ENCODE measurements at regions not wholly inside any gene's neighbourhood (a gene's known extent, or its start where the extent isn't known, plus 50 kb on each side); places are given as distances from the start of the nearest gene placed in this dataset.

GRCh38 chr12:118908811-118909210 lies 72.5 kb upstream of the SRRM4 start:
- no peak for ATAC-seq
- TF ChIP-seq, protein P1, sequence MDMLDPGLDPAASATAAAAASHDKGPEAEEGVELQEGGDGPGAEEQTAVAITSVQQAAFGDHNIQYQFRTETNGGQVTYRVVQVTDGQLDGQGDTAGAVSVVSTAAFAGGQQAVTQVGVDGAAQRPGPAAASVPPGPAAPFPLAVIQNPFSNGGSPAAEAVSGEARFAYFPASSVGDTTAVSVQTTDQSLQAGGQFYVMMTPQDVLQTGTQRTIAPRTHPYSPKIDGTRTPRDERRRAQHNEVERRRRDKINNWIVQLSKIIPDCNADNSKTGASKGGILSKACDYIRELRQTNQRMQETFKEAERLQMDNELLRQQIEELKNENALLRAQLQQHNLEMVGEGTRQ (IDR thresholded peaks at IDR 0.05; ENCODE audit: low read depth, low read length): no peak
- TF ChIP-seq, protein P1 (CRISPR knock-in tag; IDR thresholded peaks at IDR 0.05; ENCODE audit: borderline replicate concordance): no peak
- TF ChIP-seq REXO4 (CRISPR knock-in tag; IDR thresholded peaks at IDR 0.05; ENCODE audit: borderline replicate concordance): no peak
- no peak for TF ChIP-seq SIX4 (CRISPR knock-in tag; IDR thresholded peaks at IDR 0.05)
- no peak for TF ChIP-seq MYC (CRISPR knock-in tag; IDR thresholded peaks at IDR 0.05; ENCODE audit: borderline replicate concordance)
- no peak for TF ChIP-seq FOSL1 (CRISPR knock-in tag; IDR thresholded peaks at IDR 0.05; ENCODE audit: borderline replicate concordance)
- no peak for TF ChIP-seq RCOR2 (CRISPR knock-in tag; IDR thresholded peaks at IDR 0.05)
- TF ChIP-seq NFE2L1 (CRISPR knock-in tag; IDR thresholded peaks at IDR 0.05; ENCODE audit: borderline replicate concordance): no peak
- TF ChIP-seq ZNF441 (CRISPR knock-in tag; IDR thresholded peaks at IDR 0.05; ENCODE audit: borderline replicate concordance): no peak
- no peak for TF ChIP-seq KLF13 (CRISPR knock-in tag; IDR thresholded peaks at IDR 0.05)
- TF ChIP-seq ZNF136 (CRISPR knock-in tag; IDR thresholded peaks at IDR 0.05; ENCODE audit: low read depth): no peak
- TF ChIP-seq MXD3 (CRISPR knock-in tag; IDR thresholded peaks at IDR 0.05): no peak
- TF ChIP-seq IRX3 (CRISPR knock-in tag; IDR thresholded peaks at IDR 0.05; ENCODE audit: borderline replicate concordance, low read depth): no peak
- TF ChIP-seq ZZZ3 (CRISPR knock-in tag; IDR thresholded peaks at IDR 0.05; ENCODE audit: borderline replicate concordance): no peak
- no peak for TF ChIP-seq ZNF580 (CRISPR knock-in tag; IDR thresholded peaks at IDR 0.05; ENCODE audit: borderline replicate concordance, low read depth)
- TF ChIP-seq, protein P2, sequence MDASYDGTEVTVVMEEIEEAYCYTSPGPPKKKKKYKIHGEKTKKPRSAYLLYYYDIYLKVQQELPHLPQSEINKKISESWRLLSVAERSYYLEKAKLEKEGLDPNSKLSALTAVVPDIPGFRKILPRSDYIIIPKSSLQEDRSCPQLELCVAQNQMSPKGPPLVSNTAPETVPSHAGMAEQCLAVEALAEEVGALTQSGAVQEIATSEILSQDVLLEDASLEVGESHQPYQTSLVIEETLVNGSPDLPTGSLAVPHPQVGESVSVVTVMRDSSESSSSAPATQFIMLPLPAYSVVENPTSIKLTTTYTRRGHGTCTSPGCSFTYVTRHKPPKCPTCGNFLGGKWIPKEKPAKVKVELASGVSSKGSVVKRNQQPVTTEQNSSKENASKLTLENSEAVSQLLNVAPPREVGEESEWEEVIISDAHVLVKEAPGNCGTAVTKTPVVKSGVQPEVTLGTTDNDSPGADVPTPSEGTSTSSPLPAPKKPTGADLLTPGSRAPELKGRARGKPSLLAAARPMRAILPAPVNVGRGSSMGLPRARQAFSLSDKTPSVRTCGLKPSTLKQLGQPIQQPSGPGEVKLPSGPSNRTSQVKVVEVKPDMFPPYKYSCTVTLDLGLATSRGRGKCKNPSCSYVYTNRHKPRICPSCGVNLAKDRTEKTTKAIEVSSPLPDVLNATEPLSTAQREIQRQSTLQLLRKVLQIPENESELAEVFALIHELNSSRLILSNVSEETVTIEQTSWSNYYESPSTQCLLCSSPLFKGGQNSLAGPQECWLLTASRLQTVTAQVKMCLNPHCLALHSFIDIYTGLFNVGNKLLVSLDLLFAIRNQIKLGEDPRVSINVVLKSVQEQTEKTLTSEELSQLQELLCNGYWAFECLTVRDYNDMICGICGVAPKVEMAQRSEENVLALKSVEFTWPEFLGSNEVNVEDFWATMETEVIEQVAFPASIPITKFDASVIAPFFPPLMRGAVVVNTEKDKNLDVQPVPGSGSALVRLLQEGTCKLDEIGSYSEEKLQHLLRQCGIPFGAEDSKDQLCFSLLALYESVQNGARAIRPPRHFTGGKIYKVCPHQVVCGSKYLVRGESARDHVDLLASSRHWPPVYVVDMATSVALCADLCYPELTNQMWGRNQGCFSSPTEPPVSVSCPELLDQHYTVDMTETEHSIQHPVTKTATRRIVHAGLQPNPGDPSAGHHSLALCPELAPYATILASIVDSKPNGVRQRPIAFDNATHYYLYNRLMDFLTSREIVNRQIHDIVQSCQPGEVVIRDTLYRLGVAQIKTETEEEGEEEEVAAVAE (CRISPR knock-in tag; IDR thresholded peaks at IDR 0.05; ENCODE audit: borderline replicate concordance): no peak
- TF ChIP-seq TBL1XR1 (IDR thresholded peaks at IDR 0.05; ENCODE audit: borderline replicate concordance, low read length, partially characterized antibody): no peak

More at GRCh38 chr12:118908811-118909210, 72.5 kb upstream of the SRRM4 start:
- H3K4me2 ChIP-seq (ENCODE audit: low read depth, low read length): no peak overlapping the region
- no TSS peak for BruUV-seq (replicated peaks)
- no peaks in the 10 kb centered on the region; the same call in 1 of the 2 replicates for H4K20me1 ChIP-seq (ENCODE audit: insufficient read depth, low read length)
- H3K4me3 ChIP-seq (replicated peaks in 1 of 3; ENCODE audit: insufficient read depth in 1 of 3, low read depth in 2 of 3, low read length in 3 of 3): no peak overlapping the region
- H3K4me1 ChIP-seq (ENCODE audit: insufficient read depth, low read length): no peaks in the 10 kb centered on the region
- H3K9ac ChIP-seq (ENCODE audit: insufficient read depth, low read depth, low read length): no peak overlapping the region
- CTCF ChIA-PET (ENCODE audit: low intra/inter-chr PET ratio, low total read pairs): no interaction called here
- H3K36me3 ChIP-seq (replicated peaks in 1 of 2; ENCODE audit: control insufficient read depth in 1 of 2, insufficient read depth in 2 of 2, low read length in 2 of 2): no peaks in the 10 kb centered on the region
- in situ Hi-C loops (cut with HindIII; ENCODE audit: extremely low pct_ligation_motif_present, low pct_unique_long_range_greater_than_20kb): no loop called here
- POLR2A ChIA-PET: no interaction called here
- H2AFZ ChIP-seq (ENCODE audit: low read length): no peak overlapping the region
- no peaks in the 10 kb centered on the region for H3K9me3 ChIP-seq (ENCODE audit: low read length)
- DNase-seq (ENCODE audit: low spot score): no peak
- no peak overlapping the region for H3K27ac ChIP-seq (ENCODE audit: extremely low read length, insufficient read depth, low read length)
- intact Hi-C loops (cut with micrococcal nuclease; ENCODE audit: unreplicated experiment): no loop called here
- no peak for FAIRE-seq
- H3K79me2 ChIP-seq (ENCODE audit: insufficient read depth, low read length): no peaks in the 10 kb centered on the region
- peaks cover 0 to 7% of the 10 kb centered on the region in 2 experiments; a peak in 2 of 5 replicates for H3K27me3 ChIP-seq (ENCODE audit: control insufficient read depth in 1 of 2, insufficient read depth in 2 of 2, low read length in 2 of 2)
- 2% methylated on average over 8 of the region's 8 CpGs for WGBS (ENCODE audit: low lambda C conversion rate)
